Medulla oblongata (tissue), 1 donor: ENCODE measurements at regions not wholly inside any gene's neighbourhood (a gene's known extent, or its start where the extent isn't known, plus 50 kb on each side); places are given as distances from the start of the nearest gene placed in this dataset.

ENCODE experiments used
- DNase-seq: peaks from one replicate; pipeline ENCODE4 v3.0.0-alpha.2; 2015; ENCODE audit errors: extremely low spot score

DNA sequence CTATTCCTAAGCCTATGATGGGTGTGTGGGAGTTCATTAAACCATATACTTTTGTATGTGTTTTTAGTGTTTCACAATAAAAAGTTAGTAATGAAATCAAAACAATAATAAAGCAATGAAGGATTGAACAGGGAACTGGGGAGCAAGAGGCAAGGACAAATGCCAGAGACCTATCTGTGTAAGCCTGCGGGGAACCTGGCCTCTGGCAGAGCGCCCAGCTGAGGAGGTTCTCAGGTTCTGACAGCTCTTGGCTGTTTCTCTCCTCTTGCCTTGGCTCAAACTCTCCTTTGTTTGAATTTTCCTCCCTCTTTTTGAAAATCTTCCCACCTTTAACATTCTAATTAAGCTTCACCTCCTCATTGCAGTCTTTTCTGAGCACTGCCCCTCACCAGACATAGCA, 200.0 kb upstream of the NCKAP5 start:
- no peak for DNase-seq

DNA sequence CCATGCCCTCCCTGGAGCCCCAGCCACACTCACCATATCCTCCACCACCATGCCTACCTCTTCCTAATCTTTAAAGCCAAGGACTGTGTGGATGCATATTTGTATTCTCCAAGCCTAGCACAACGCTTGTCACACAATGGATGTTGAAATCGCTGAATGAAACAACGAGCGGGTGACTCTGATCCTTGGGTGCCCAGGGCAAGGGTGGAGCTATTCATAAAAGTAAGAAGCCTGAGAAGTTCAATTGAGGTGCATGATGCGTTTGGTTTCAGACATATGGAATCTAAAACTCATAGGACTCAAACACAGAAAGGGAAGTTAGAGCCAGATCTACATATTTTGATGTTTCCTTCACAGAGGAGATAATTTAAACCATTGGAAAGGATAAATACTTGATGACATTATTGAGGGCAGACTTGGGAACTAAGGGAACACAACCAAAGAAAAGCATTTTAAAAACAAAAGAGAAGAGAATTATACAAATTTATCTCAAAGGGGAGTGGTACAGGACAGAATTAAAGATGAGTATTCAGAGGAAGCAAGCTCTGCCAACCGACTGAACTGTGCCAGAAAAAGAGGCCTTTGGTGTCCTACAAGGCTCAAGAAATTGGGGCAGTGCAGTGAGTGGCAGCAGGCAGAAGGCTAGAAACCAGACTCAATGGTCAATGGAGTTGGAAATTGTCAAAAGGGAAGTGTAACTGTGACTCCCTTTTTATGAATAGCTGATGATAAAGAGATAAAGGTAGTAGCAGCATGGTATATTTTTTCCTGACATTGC, 200.6 kb upstream of the NCKAP5 start:
- DNase-seq: no peak

DNA sequence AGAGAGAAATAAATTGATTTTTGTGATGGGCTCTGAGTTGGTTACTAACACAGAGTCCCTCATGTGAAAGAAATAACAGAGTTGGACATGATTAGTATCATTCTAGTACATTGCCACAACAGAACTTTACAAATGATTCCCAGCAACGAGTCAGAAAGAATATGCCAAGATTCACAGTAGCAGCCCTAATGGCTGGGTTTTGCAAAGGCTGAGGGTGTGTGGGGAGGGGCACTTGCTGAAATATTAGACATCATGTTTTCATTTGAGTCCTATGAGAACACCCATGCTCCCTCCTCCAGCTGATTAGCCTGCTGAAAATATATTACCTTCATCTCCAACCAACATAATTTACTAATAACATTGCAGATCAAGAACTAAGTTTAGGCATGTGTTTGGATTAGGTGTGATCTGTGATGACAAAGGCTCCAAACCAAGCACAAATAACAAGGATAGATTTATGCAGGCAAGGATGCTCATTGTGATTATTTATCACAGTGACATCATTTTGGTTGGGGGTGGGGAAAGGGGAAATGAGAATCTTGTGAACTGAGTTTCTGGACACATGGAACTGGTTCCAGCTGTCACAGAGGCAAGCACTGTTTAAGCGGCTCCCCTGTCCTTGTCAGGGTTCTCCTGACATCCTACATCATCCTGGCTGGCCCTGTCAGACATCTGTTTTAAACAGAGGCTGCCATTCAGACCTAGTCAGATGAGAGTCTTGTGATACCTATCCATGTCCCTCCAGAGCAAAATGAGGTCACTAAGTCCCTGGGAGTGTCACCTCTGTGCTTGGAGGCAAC, 205.8 kb upstream of the NCKAP5 start:
- peak; percentile 39 for DNase-seq

DNA sequence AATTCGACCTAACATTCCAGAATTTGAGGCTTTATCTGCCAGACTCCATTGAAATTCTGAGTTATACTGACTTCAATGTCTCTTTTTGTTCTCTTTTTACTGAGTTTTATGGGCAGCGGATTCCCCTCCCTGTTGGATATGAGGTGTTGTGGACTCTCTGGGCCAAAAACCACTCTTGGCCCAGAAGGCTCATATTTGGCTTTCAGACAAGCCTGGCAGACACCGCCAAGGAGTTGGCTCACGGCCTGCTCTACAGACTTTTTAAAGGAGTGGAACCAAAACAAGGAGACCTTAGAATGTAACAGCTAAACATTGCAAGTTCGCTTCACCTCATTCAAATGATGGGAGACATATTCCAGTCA, 206.4 kb upstream of the NCKAP5 start:
- peak; percentile 85 for DNase-seq

DNA sequence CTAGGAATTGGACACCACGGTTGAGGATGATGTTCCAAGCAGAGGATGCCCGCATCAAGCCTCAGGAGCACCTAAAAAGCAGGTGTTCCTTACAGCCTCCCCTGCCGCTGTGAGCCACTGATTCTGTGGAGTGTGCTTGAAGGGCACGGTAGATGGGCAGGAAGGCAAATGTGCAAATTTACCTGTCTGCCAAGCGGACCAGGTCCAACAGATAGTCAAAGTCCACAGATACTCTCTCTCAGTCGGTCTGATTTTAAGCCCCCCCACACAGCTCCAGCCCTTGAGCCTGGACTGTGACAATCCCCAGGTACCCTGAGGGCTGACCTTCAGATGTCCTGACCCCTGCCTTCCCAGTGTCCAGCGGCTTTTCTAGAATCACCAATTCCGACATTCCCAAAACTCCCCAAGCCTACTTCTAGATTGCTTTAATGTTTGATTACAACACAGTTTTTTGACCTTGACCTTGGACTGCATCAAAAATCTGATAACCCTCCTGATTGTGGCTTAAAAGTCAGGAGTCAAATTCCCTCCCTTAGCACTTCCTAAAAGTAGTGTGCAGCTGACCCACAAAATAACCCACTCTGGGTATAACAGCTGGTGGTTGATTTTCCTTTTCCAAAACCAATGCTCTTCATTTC, 208.8 kb upstream of the NCKAP5 start:
- DNase-seq: no peak

DNA sequence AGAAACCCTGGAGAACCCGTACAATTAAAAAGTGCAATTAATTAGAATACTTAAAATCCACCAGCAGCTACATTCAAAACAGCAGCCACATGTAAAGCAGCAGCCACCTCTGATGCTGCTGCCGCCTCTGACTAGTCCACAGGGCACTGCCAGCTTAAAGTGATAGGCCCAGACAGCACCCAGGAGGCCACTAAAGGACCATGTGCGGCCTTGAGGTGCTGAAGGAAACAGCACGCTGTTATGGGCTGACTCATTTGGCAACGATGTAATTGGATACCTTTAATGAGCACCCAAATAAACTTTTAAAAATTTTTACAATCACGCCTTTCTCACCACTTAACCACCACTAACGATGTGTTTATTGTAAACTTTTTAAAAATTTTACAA, 209.3 kb upstream of the NCKAP5 start:
- no peak for DNase-seq

DNA sequence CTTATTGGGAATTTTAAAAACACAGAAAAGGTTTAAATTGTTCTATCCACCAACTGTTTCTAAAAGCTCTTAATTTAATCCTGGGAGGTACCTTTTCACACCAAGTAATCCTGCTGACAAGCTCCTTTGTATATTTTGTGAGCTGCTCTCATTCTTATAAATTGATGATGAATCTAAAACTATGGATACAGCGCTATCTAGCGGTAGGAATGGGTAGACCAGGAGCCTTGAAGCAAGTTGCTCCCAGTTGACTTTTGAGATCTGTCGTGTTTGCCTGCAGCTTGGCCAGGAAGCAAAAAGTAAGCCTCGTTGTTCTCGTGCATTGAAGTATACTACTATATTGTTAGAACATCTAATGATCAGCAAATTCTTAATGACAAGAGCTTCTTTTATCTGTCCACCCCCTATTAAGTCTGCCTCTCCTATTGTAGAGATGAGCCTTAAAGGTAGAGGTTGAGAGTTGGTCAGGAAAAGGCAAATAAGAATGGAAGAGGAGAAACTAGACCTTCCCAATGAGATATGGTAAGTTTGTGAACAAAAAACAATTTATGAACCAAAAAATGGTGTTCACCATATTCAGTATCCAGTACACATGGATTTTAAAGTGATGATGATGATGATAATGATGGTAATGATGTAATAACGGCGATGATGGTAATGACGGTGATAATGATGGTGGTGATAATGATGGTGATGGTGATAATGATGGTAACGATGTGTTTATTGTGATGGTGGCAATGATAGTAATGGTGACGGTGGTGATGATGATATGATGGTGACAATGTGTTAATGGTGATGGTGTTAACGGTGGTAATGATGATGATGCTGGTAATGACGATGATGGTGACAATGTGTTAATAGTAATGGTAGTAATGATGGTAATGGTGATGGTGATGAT, 212.1 kb upstream of the NCKAP5 start:
- peak; percentile 90 for DNase-seq

DNA sequence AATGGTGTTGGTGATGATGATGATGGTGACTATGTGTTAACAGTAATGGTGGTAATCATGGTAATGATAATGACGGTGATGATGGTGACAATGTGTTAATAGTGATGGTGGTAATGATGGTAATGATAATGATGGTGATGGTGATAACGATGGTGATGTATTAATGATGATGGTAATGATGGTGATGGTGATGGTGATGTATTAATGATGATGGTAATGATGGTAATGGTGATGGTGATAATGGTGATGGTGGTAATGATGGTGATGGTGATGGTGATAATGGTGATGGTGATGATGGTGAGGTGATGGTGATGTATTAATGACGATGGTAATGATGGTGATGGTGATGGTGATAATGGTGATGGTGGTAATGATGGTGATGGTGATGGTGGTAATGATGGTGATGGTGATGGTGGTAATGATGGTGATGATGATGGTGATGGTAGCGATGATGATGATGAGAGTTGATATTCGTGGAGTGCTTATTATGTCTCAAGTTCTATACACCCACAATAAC, 212.8 kb upstream of the NCKAP5 start:
- no peak for DNase-seq

DNA sequence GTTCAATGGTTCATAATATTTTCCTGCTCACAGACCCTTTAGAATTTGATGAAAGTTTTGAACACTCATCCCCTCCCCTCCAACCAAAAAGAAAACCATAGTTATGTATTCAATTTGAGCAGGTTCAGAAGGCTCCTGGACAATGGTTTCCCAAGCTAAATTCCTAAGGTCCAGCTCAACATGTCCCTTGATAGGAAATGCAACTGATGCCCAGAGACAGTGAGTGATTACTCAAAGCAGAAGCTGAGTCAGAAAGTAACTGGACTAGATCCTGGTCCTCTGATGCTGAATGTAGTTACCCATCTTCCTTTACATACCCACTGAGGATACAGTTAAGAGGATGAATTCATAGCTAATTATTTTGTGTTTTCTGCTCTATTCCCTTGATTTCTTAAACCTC, 218.9 kb upstream of the NCKAP5 start:
- no peak for DNase-seq

DNA sequence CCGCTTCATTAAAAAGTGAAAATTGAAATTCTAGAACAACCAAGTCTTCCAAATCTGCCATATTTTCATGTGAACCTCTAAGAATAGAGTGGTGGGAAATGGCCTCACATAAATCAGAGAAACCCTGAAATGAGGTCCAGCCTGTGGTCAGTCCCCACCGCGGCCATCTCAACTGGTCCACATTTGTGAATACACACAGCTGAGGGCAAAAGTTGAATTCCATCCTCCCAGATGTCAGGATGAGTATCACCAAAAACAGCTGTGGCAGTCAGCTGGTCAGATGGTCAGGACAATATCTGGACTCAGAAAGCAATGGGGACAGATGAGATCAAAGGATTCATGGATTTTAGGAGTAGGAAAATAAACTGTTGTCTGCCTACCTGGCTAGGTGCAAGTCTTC, 219.4 kb upstream of the NCKAP5 start:
- no peak for DNase-seq

DNA sequence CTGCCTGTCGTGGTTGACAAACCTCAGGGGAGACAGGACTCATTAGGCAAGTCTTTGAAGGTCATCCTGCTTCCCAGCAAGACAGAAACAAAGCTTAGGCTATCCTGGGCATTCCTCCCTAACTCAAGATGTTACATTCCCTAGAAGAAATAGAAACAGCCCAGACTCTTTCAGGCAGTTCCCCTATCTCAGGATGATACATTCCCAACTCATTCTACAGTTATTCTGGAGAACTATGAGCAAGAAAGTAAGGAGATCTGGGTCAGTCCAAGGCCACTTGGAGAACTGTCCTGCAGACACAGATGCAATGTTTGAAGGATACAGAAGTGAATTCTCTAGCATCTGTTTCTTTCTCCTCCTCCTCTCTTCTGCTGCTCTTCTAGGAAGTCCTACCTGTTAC, 220.1 kb upstream of the NCKAP5 start:
- DNase-seq: no peak

DNA sequence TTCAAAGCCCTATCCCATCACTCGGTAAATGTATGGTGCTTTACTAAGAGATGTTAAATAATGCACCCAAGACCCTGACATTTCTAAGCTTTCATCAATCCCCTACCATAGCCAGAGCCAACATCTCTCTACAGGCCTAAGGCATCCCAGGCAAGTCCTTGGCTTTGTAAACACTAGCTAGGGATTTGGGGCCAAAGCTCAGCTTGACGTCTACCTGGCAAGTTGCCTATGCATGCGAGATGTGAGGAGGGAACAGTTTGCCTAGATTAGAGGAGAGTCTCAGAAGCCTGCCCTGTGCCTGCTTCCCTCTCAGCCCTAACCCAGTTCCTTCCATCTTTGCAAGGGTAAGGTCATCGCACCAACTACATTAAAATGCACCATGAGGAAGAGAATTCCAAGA, 221.5 kb upstream of the NCKAP5 start:
- DNase-seq: no peak

DNA sequence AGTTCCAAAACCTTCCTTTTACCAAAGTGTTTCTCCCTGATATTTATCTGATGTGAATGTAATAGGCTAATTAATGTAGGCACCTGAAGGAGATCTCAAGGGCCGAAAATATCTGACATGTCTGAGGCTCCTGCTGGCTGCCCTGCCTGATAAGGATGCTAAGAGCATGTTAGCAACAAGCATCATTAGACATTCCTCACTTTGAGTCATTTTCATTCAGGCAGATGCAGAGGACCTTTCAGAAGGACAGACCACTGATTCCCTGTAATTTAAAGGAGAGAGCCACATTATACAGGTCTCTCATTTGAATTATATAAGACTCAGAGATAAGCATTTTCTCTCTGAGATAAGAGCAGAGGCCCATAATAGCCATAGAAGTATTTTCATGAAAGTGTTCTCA, 222.4 kb upstream of the NCKAP5 start:
- no peak for DNase-seq

DNA sequence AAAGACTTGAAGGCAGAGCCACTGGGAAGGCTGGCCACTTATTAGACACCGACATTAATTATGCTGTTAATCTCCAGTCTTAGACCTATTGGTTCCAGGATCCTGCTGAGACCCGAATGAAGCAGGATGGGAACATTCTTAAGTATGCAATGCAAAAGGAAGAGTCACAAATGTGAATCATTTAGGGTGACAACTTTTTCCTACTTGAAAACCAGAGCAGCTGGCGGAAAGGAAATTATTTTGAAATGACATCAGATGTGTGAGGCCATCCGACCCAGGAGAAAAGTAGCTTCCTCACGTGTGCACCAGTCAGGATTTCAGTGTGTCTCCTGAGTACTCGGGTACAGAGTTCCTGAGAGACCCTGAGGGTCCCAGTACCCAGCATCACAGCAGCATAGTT, 222.9 kb upstream of the NCKAP5 start:
- DNase-seq: no peak

DNA sequence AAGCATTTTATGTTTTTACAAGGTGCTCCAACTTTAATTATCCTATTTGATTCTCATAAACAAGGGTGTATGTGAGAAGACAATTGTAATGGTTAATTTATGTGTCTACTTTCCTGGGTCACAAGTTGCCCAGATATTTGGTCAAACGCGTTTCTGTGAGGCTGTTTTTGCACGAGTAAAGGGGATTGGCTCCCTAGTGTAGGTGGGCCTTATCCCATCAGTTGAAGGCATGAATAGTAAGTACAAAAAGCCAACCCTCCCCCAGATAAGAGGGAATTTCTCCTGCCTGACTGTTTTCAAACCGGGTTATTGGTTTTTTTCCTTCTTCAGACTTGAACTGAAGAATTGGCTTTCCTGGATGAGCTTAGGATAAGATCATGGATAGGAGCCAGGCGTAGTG, 224.0 kb upstream of the NCKAP5 start:
- no peak for DNase-seq

DNA sequence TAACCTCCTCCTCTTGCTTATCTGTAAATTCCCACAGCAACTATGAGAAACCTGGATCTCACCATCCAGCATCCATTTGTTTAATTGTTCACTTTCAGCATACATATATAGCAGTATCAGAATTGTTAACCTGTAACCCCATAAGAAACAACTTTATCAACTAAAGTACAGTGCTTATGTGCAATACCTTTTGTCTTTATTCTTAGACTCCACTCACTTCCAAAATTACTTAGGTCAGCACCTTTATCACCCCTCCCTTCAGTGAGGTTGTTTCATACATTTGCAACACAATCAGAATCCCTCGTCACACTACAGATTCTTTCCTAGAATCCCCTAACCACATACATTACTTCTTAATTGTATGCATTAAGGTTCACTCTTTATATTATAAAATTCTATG, 225.9 kb upstream of the NCKAP5 start:
- DNase-seq: no peak

DNA sequence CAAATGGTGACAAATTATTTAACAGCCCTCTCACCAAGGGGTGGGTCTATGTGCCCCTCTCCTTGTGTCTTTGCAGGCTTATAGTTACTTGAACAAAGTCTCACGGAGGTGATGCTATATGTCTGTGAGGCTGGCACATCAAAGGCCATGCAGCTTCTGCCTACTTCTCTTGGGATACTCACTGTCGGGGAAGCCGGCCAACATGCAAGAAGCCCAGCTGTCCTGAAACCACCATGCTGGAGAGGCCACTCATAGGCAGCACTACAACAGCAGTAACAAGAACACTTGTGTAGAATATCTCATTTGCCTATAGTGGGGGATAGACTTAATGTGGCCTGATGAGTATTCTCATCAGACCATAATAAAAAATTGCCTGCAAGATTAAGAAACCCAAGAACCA, 233.7 kb upstream of the NCKAP5 start:
- no peak for DNase-seq

DNA sequence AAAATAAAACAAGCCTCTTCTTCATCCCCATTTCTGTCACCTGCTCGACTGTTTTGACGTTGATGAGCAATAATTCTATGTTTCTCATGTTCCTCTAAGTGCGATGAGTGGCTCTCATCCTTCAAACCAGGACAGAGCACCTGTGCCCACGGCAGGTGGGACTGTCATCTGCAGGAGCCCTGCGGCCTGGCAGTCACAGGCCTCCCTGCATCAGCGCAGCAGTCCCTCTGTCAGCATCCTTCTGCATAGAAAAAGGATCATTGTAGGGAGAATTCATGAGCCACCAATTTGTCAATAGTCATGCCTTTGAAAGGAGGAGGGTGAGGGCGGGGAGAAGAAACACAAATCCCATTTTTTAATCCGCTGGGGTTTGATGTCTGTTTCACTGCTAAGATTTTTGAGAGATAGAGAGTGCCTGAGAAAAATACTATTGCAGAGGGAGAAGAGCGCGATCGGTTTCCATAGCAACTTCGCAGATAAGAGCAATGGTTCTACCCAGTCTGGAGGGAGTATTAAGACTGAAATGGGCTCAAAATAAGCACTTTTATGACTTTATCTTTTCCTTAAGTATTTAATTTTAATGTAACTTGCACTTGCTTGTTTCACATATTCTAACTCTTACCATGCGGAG, 234.3 kb upstream of the NCKAP5 start:
- DNase-seq: no peak

DNA sequence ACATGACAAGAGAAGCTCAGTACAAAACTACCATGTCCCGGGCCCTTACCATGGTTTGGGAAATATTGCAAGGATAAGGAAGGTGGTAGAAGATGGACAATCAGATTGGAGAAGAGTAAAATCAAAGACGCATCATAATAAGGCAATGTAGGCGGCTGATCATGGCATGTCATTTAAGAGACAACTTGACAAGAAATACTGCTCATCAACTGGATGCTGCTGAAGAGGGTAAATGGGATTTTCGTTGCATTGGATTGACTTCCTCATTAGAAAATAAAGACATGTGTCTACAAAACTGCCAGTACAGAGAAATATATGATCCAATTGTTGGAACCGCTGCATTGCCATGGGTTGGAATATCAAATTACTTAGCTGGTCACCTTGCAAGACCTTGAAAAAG, 238.3 kb upstream of the NCKAP5 start:
- DNase-seq: no peak

DNA sequence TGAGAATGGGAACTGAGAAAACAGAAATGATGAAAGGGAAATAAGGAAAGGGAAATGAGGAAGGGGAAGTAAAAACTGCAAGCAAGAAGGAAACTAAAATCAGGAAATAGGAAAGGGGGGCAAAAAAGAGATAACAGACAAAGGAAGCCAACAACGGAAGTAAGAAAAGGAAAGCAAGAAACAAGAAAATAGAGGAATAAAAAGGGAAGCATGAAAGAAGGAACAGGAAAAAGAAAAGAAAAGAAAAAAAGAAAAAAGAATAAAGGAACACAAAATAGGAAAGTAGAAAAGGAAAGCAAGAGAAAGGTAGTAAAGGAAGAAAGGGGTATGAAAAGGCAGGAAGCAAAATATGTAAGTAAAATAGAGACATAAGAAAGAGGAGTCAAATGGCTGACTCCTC, 241.2 kb upstream of the NCKAP5 start:
- no peak for DNase-seq

DNA sequence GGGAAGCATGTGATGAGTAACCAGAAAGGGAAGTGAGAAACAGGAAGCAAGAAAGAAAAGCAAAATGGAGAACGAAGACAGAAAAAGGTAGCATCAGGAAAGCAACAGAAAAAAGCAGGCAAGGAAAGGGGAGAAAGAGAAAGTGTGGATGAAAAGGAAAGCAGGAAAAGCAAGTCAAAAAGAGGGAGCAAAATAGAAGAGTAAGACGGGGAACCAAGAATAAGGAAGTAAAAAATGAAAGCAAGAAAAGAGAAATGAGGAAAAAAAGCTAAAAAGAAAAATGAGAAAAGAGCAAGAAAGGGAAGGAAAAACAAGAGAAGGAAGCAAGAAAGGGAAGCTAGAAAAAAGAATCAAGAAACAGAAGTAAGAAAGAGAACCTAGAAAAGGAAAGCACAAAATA, 242.3 kb upstream of the NCKAP5 start:
- DNase-seq: no peak
